Stomach (tissue), 8 donors: ENCODE measurements at regions not wholly inside any gene's neighbourhood (a gene's known extent, or its start where the extent isn't known, plus 50 kb on each side); places are given as distances from the start of the nearest gene placed in this dataset.
"Not testable (repeated sequence)": the region's sequence is repeated elsewhere in the genome, so short reads cannot be mapped to it uniquely, and the experiment has no call there.

ENCODE experiments used
- DNase-seq, 2 donors: peaks; one replicate each; pipeline versions ENCODE4 v3.0.0 to v3.0.0-alpha.2; 2013 to 2019
- H3K27ac ChIP-seq, 5 donors: fragments of 200-600 bp in 4 of 5; sonication (generic) in 4 of 5; one replicate each; pipeline ENCODE4 v1.5.1; 2013 to 2019; ENCODE audit warnings: mild to moderate bottlenecking in 1 of 5, moderate library complexity in 1 of 5
- H3K27me3 ChIP-seq, 3 donors: fragments of 200-600 bp; sonication (generic); one replicate each; pipeline ENCODE4 v1.5.1; 2017 to 2019; ENCODE audit warnings: mixed run types in 1 of 3
- H3K36me3 ChIP-seq, 4 donors: fragments of 200-600 bp; sonication (generic); 1 replicate in 3 of 4; 2 replicates in 1 of 4; pipeline ENCODE4 v1.5.1; 2016 to 2019
- H3K4me1 ChIP-seq, 4 donors: fragments of 200-600 bp; sonication (generic); one replicate each; pipeline ENCODE4 v1.5.1; 2016 to 2019
- H3K4me3 ChIP-seq, 4 donors: fragments of 200-600 bp; sonication (generic) in 3 of 4; one replicate each; pipeline ENCODE4 v1.5.1; 2016 to 2019; ENCODE audit warnings: mild to moderate bottlenecking in 1 of 4
- H3K9me3 ChIP-seq, 4 donors: fragments of 200-600 bp; sonication (generic); one replicate each; pipeline ENCODE4 v1.5.1; 2016 to 2019
- EP300 ChIP-seq: sonication (generic); formaldehyde crosslinking; IDR thresholded peaks from one replicate; pipeline ENCODE4 v1.6.1; 2017; ENCODE audit warnings: antibody characterized with exemption
- POLR2A ChIP-seq, 4 donors: fragments of 450-650 bp; IDR thresholded peaks; one replicate each; pipeline ENCODE4 v1.6.1; 2016; ENCODE audit warnings: antibody characterized with exemption in 4 of 4, control low read depth in 2 of 4, mild to moderate bottlenecking in 1 of 4, moderate library complexity in 1 of 4
- POLR2AphosphoS5 ChIP-seq, 3 donors: sonication (generic); formaldehyde crosslinking; IDR thresholded peaks; one replicate each; pipeline ENCODE4 v1.6.1; 2016; ENCODE audit warnings: antibody characterized with exemption in 3 of 3
- WGBS, 5 donors: extraction: QIAGEN DNeasy Blood & Tissue Kit in 3 of 5; methylation state at CpG; one replicate each; pipeline versions ENCODE4 v1.1.5 to v1.1.7; 2013 to 2018; 5-methylcytosine and 5-hydroxymethylcytosine counted together
- intact Hi-C: fragments of 100-400 bp; cut with DNase I; formaldehyde crosslinking; loops from one replicate; pipeline ENCODE4 v1.15.1; 2023; ENCODE audit warnings: low total_unique reads
- TF ChIP-seq, protein P1 (sequence below), 7 experiments: fragments of 450-650 bp in 4 of 7; fragments of 200-600 bp in 3 of 7; sonication (generic) in 3 of 7; IDR thresholded peaks; one replicate each; pipeline ENCODE4 v1.5.1; 2016 to 2019; ENCODE audit warnings: antibody characterized with exemption in 7 of 7, control low read depth in 2 of 7, mild to moderate bottlenecking in 1 of 7
- donor health status: healthy with polysubstance abuse.
- donor health status: Bipolar disorder and iron deficiency.
- donor health status: healthy.

DNA sequence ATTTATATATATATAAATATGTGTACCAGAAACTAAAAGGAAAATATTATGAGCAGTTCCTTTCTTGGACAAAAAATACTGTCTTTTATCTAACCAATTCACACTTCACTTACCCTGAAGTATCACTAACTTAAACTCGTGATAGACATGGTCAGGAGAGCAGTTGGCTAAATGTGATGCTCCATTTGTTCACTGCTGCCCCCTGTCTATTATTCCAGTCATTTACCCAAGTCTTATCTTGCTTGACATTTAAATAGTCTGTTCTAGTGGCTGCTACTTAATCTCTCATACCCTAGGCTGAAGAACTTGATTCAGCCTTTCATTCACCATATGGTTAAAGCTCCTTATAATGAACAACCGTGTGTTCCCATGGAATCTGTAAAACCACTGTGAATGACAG is 789.6 kb upstream of the EYS start:
- H3K9me3 ChIP-seq = no peaks in the 10 kb centered on the region
- intact Hi-C loops = no loop called here
- H3K4me3 ChIP-seq = no peak overlapping the region
- no peaks in the 10 kb centered on the region for H3K27me3 ChIP-seq
- H3K4me1 ChIP-seq = no peaks in the 10 kb centered on the region
- DNase-seq = peak in 1 of 2 donors; percentile 23
- 14 to 26% (median 15%) methylated on average over 2 of the region's 2 CpGs for WGBS, 5 donors
- H3K27ac ChIP-seq = no peak overlapping the region
- TF ChIP-seq, protein P1, sequence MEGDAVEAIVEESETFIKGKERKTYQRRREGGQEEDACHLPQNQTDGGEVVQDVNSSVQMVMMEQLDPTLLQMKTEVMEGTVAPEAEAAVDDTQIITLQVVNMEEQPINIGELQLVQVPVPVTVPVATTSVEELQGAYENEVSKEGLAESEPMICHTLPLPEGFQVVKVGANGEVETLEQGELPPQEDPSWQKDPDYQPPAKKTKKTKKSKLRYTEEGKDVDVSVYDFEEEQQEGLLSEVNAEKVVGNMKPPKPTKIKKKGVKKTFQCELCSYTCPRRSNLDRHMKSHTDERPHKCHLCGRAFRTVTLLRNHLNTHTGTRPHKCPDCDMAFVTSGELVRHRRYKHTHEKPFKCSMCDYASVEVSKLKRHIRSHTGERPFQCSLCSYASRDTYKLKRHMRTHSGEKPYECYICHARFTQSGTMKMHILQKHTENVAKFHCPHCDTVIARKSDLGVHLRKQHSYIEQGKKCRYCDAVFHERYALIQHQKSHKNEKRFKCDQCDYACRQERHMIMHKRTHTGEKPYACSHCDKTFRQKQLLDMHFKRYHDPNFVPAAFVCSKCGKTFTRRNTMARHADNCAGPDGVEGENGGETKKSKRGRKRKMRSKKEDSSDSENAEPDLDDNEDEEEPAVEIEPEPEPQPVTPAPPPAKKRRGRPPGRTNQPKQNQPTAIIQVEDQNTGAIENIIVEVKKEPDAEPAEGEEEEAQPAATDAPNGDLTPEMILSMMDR (IDR thresholded peaks at IDR 0.05) = no peak
- TF ChIP-seq POLR2AphosphoS5 (IDR thresholded peaks at IDR 0.05) = no peak
- no peak for TF ChIP-seq POLR2A (IDR thresholded peaks at IDR 0.05)
- TF ChIP-seq EP300 = no peak
- H3K36me3 ChIP-seq = no peaks in the 10 kb centered on the region

DNA sequence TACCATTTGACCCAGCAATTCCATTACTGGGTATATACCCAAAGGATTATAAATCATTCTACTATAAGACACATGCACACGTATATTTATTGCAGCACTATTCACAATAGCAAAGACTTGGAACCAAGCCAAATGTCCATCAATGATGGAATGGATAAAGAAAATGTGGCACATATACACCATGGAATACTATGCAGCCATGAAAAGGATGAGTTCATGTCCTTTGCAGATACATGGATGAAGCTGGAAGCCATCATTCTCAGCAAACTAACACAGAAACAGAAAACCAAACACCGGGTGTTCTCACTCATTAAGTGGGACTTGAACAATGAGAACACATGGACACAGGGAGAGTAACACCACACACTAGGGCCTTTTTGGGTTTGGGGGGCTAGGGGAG is 787.6 kb upstream of the EYS start:
- H3K27ac ChIP-seq, H3K4me1 ChIP-seq, H3K27me3 ChIP-seq, DNase-seq, intact Hi-C loops, H3K9me3 ChIP-seq, H3K4me3 ChIP-seq, H3K36me3 ChIP-seq: not testable (repeated sequence)
- WGBS, 5 donors = 89 to 94% (median 94%) methylated on average over 2 of the region's 2 CpGs

DNA sequence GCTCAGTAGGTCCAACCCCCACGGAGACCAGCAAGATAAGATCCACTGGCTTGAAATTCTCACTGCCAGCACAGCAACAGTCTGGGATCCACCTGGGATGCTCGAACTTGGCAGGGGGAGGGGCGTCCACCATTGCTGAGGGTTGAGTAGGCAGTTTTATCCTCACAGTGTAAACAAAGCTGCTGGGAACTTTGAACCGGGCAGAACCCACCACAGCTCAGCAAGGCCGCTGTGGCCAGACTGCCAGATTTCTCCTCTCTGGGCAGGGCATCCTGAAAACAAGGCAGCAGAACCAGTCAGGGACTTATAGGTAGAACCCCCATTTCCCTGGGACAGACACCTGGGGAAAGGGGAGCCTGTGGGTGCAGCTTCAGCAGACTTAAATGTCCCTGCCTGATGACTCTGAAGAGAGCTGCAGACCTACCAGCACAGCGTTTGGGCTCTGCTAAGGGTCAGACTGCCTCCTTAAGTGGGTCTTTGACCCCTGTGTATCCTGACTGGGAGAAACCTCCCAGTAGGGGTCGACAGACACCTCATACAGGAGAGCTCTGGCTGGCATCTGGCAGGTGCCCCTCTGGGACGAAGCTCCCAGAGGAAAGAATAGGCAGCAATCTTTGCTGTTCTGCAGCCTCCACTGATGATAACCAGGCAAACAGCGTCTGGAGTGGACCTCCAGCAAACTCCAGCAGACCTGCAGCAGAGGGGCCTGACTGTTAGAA is 782.4 kb upstream of the EYS start:
- Histone ChIP-seq H3K4me1 (no peaks in the 10 kb centered on the region), H3K4me3 (no peak overlapping the region), H3K27me3 (no peaks in the 10 kb centered on the region), H3K27ac (no peak overlapping the region), H3K9me3 (no peaks in the 10 kb centered on the region), H3K36me3 (no peaks in the 10 kb centered on the region)
- WGBS, 5 donors = 55 to 75% (median 66%) methylated on average over 8 to 9 of the region's 9 CpGs
- DNase-seq = no peak
- no peak for TF ChIP-seq EP300
- TF ChIP-seq POLR2AphosphoS5 (IDR thresholded peaks at IDR 0.05) = no peak
- TF ChIP-seq, protein P1 (IDR thresholded peaks at IDR 0.05) = no peak
- no peak for TF ChIP-seq POLR2A (IDR thresholded peaks at IDR 0.05)
- intact Hi-C loops = no loop called here

DNA sequence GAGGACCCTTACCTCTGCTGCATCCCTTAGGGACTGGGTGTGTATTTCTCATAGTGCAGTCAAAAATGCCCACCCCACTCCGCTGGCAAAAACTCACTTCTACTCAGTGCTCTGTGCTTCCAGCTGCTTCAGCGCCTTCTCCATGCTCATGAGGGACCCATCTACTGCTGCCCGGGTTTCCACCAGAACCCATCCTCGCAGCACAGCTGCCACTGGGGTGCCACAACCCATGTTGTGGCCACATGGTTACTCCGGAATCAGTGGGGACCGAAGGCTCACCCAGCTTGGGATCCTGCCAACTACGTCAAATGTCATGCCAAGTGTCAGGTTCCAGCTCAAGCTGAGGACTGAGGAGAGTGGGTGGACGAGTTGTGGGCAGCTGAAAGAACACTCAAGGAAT is 774.2 kb upstream of the EYS start:
- intact Hi-C loops = no loop called here
- H3K4me3 ChIP-seq = no peak overlapping the region
- WGBS, 5 donors = 85 to 91% (median 88%) methylated on average over 3 to 8 of the region's 8 CpGs
- DNase-seq = no peak
- H3K9me3 ChIP-seq = peaks cover 0 to 37% (median 13%) of the 10 kb centered on the region in 4 donors
- no peak overlapping the region for H3K27ac ChIP-seq
- H3K4me1 ChIP-seq = no peaks in the 10 kb centered on the region
- no peaks in the 10 kb centered on the region for H3K36me3 ChIP-seq
- no peak for TF ChIP-seq POLR2A (IDR thresholded peaks at IDR 0.05)
- TF ChIP-seq POLR2AphosphoS5 (IDR thresholded peaks at IDR 0.05) = no peak
- TF ChIP-seq EP300 = no peak
- TF ChIP-seq, protein P1 (IDR thresholded peaks at IDR 0.05) = no peak
- no peaks in the 10 kb centered on the region for H3K27me3 ChIP-seq

DNA sequence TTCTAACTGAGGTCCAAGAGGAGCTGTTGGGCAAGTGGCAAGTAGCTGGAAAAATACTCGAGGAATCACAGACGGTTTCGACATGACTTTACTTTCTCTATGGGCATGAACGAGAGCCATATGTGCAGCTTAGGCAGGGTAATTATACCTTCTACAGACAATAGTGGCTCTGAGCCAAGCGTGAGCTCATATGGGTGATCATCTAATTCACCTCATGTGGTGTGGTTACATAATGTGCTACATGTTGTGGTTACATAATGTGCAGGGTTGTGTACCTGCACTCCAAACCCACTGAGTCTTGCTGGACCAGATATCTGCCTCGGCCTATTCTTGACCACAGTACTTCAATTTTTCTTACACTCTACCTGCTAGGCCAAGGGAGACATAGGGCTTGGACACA is 771.7 kb upstream of the EYS start:
- Histone ChIP-seq H3K27me3 (no peaks in the 10 kb centered on the region), H3K27ac (no peak overlapping the region), H3K9me3 (peaks cover 0 to 37% (median 13%) of the 10 kb centered on the region in 4 donors), H3K4me1 (no peaks in the 10 kb centered on the region), H3K36me3 (no peaks in the 10 kb centered on the region), H3K4me3 (no peak overlapping the region)
- WGBS, 5 donors = 91 to 95% (median 91%) methylated on average over 6 of the region's 6 CpGs
- TF ChIP-seq POLR2A (IDR thresholded peaks at IDR 0.05) = no peak
- TF ChIP-seq EP300 = no peak
- TF ChIP-seq, protein P1 (IDR thresholded peaks at IDR 0.05) = no peak
- TF ChIP-seq POLR2AphosphoS5 (IDR thresholded peaks at IDR 0.05) = no peak
- intact Hi-C loops = no loop called here
- DNase-seq = peak in 1 of 2 donors; percentile 4
